ENCODE measurements at regions not wholly inside any gene's neighbourhood (a gene's known extent, or its start where the extent isn't known, plus 50 kb on each side); places are given as distances from the start of the nearest gene placed in this dataset.
"Not testable (repeated sequence)": the region's sequence is repeated elsewhere in the genome, so short reads cannot be mapped to it uniquely, and the experiment has no call there.

- no peak for FAIRE-seq
Observed at GRCh38 chr7:16369855-16370254, 51.5 kb downstream of the CRPPA start.

DNA sequence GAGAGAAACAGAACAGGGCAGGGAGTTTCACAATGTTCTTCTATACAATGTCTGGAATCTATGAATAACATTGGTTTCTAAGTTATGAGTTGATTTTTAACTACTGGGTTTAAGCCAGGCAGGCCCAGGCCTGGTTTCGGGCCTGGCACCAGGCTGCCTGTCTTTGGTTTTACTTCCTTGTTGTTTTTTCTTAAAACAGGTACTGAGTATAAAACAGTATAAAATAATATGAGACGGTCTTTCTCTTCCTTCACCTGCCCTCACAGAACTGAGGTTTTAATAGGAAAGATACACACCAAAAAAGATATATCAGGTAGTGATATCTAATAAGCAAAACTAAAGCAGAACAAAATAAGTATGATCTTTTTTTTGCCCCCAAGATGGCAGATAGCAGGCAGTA, 52.0 kb downstream of the CRPPA start:
- FAIRE-seq, result not testable (repeated sequence)

GRCh38 chr7:16368885-16369284, 52.5 kb downstream of the CRPPA start:
- no peak for FAIRE-seq

- FAIRE-seq, result no peak
Observed at GRCh38 chr7:16367115-16367514, 54.2 kb downstream of the CRPPA start.

GRCh38 chr7:16365952-16366351, 55.4 kb downstream of the CRPPA start:
- FAIRE-seq, result no peak

DNA sequence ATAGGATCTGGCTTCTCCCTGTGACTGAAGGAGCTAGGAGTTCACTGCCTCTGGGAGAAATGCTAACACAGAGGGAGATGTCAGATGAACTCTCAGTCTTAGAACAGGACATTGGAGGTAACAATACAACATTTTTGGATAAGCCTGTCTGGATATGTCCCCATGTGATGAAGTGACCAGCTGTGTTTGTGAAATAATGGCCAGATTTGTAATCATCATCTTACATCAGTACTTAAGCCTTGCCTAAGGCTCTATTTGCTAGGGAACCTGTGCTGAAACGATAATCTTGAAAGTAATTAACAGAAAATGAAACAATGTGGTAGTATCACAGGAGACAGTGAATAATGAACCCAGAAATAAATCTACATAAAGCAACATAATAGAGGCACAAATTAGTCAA, 56.2 kb downstream of the CRPPA start:
- no peak for FAIRE-seq

DNA sequence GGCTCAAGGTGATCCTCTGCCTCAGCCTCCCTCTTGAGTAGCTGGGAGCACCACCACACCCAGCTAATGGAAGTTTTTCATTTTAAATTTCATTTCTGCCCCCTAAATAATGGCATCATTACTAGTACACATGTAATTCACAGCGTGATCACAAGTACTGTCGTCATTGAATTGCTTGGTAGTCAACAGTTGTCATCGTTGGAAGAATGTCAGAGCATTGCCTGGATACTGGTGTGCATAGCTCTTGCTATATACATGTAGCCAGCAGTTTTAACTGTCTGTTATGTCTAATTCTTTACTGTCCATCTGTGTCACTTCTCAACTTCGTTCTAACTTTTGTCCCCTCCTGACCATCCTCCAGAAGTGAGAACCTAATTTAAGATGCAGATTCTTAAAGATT, 62.1 kb downstream of the CRPPA start:
- no peak for FAIRE-seq

DNA sequence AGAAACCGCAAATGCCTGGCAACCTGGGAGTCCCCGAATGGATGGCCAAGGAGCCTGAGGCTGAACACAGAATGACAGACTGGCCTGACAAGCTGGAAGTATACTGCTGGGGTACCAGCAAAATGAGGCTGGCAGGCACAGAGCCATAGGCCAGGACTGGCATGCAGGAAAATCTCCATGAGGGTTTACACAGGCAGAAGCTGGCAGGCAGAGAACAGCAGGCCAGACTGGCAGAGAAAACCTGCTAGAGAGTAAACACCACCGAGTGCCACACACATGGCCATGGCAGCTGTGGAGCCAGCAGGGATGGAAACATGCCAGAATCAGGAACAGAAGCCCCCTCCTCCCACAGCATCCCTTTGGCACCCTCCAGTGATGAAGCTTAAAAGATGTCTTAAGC, 63.4 kb downstream of the CRPPA start:
- no peak for FAIRE-seq

- FAIRE-seq, result no peak
Observed at GRCh38 chr7:16357474-16357873, 63.9 kb downstream of the CRPPA start.

DNA sequence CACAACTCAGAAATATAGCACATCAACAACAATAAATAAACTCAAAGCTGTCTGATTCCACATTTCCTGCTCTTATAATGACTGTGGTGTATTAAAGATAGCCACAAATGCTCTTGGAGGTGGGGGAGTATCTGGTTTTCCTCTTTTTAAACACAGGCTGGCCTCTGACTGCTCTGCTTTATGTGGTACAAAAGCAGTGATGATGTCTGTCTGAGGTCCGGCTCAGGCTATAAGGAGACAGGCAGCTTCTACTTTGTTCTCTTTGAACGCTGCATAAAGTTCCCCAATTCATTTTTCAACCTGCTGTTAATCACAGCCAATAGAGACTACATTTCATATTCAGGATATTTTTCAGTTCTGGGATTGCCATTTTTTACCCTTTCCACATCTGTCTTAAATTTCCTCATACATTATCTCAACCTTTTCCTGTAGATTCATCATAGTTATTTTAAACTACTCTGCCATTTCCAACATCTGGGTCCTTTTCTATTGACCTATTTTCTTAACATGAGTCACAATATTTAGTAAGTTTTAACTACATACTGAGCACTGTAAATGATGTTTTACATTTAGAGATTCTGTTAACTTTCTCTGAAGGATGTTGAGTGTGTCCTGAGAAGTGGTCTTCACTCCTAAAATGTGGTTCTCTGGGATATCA, 64.9 kb downstream of the CRPPA start:
- no peak for FAIRE-seq

DNA sequence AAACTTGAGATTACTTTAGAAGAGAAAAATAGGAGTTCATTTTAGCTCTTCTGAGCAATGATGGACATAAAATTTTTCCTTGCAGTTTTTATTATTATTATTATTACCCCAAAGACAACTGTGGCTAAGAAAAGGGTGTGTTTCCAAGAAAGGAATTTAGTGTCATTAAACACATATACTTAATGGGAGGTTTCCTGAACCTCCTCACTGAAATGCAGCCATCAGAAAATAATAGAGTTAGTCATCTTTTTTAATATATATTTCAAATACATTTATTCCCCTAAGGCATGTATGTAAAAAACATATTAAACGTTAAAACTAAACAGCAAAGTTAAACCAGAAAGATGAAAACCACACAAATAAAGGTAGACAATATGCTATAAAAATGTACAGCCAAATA, 66.8 kb downstream of the CRPPA start:
- no peak for FAIRE-seq

DNA sequence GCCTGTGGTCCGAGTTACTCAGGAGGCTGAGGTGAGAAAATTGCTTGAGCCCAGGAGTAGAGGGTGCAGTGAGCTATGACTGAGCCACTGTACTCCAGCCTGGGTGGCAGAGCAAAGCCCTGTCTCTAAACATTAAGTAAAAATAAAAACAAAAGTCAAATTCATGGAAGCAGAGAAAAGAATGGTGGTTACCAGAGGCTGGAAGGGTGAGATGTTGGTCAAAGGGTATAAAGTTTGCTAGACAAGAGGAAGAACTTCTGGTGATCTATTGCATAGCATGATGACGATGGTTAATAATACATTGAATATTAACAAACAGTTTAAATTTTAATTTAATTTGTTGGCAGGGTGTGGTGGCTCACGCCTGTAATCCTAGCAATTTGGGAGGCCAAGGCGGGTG, 68.1 kb downstream of the CRPPA start:
- no peak for FAIRE-seq

- no peak for FAIRE-seq
Observed at GRCh38 chr7:16350634-16351033, 70.7 kb downstream of the CRPPA start.

DNA sequence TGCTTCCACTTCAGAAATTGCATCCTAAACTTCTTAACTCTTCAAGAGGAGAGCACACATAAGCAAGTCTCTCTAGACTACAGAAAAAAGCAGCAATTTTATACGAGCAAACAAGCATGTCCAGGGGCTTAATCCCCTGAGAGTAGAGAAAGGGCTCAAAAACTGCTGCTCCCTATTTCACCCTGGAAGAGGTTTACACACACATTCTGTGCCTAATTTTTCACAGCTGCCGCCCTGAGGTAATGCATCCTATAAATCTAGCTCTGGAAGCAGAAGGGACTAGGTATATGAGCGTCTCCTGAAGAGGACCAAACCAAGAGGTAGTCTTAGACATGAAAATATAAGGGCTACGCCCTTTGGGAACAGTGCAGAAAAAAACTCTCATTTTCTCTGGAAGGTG, 73.1 kb downstream of the CRPPA start:
- no peak for FAIRE-seq

- no peak for FAIRE-seq
Observed at GRCh38 chr7:16347827-16348192, 73.5 kb downstream of the CRPPA start.

GRCh38 chr7:16347066-16347826, 74.1 kb downstream of the CRPPA start:
- FAIRE-seq, result no peak

GRCh38 chr7:16345979-16346958, 75.1 kb downstream of the CRPPA start:
- FAIRE-seq, result no peak

DNA sequence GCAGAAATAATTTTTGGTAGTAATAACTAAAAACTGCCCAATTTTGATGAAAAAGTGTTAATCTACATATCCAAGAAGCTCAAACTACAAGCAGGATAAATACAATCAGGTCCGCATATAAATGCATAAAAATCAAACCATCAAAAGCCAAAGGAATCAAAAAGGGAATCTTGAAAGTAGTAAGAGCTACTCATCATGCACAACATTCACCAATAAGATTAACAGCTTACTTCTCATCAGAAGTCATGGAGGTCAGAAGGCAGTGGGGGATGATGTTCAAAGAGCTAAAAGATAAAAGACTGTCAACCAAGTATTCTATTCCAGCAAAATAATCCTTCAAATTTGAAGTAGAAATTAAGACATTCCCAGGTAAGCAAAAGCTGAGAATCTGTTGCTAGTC, 76.4 kb downstream of the CRPPA start:
- no peak for FAIRE-seq

GRCh38 chr7:16343612-16344011, 77.7 kb downstream of the CRPPA start:
- no peak for FAIRE-seq

- no peak for FAIRE-seq
Observed at GRCh38 chr7:16338065-16338464, 83.3 kb downstream of the CRPPA start.

- FAIRE-seq, result no peak
Observed at GRCh38 chr7:16326106-16326505, 95.2 kb downstream of the CRPPA start.

GRCh38 chr7:16323313-16323712, 98.0 kb downstream of the CRPPA start:
- FAIRE-seq, result no peak

DNA sequence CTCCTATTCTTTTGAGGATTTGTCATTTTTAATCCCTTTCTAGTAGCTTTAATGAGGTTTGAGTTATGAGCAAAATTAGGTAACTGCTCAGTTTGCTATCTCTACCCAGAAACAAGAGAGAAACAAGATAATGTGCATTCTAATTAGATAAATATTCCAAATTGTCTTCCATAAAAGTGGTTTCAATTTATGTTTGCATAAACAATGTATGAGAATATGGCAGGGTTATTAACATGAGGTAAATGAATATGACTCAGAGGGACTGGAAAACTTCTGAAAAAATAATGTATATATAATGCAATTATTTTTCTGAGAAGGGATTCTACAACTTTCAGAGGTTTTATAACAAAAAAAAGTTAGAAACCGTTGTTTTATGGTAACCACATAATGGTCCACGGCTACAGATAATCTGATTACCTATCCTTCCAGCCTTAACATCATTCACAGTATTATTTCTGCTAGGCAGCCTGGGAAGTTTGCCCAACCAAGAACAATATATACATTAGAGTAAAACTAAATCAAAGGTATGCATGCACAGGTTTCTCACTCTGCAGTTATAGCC, 101.2 kb downstream of the CRPPA start:
- FAIRE-seq, result no peak

Data from endometrium (tissue), 2 donors.